ENCODE measurements at regions not wholly inside any gene's neighbourhood (a gene's known extent, or its start where the extent isn't known, plus 50 kb on each side); places are given as distances from the start of the nearest gene placed in this dataset.

DNA sequence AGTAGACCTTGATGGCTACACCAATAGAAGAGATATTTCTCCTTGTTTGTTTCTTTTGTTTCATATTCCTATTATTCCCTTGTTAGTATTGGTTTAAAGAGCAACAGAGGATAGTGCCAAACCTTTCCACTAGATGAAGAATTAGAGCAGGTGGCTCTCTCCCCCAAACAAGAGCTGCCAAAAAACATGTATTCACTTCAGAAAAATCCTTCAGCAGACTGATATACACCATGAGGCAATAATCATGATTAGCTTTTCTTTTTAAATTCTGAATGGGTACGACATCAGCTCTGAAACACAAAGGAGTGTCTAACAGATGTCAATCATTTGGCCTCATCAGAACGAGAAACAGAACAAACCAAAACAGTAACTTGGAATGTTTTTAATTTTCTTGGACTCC lies 67.3 kb upstream of the MAP10 start:
- TF ChIP-seq, protein P1, sequence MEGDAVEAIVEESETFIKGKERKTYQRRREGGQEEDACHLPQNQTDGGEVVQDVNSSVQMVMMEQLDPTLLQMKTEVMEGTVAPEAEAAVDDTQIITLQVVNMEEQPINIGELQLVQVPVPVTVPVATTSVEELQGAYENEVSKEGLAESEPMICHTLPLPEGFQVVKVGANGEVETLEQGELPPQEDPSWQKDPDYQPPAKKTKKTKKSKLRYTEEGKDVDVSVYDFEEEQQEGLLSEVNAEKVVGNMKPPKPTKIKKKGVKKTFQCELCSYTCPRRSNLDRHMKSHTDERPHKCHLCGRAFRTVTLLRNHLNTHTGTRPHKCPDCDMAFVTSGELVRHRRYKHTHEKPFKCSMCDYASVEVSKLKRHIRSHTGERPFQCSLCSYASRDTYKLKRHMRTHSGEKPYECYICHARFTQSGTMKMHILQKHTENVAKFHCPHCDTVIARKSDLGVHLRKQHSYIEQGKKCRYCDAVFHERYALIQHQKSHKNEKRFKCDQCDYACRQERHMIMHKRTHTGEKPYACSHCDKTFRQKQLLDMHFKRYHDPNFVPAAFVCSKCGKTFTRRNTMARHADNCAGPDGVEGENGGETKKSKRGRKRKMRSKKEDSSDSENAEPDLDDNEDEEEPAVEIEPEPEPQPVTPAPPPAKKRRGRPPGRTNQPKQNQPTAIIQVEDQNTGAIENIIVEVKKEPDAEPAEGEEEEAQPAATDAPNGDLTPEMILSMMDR (conservative IDR thresholded peaks at IDR 0.05): no peak
- TF ChIP-seq ZFX (IDR thresholded peaks at IDR 0.05): no peak

Data from C4-2B (cell line).